ENCODE measurements at regions not wholly inside any gene's neighbourhood (a gene's known extent, or its start where the extent isn't known, plus 50 kb on each side); places are given as distances from the start of the nearest gene placed in this dataset.

- H3K27ac ChIP-seq (ENCODE audit: low read depth, low read length) = no peak overlapping the region
- H3K27me3 ChIP-seq (ENCODE audit: insufficient read depth, low read length) = no peaks in the 10 kb centered on the region
- no peak for DNase-seq (ENCODE audit: insufficient read length, low spot score, missing footprints)
- H3K36me3 ChIP-seq (ENCODE audit: insufficient read depth, low read length) = no peaks in the 10 kb centered on the region
- no peaks in the 10 kb centered on the region for H3K9me3 ChIP-seq (ENCODE audit: low read depth, low read length)
- TF ChIP-seq, protein P1, sequence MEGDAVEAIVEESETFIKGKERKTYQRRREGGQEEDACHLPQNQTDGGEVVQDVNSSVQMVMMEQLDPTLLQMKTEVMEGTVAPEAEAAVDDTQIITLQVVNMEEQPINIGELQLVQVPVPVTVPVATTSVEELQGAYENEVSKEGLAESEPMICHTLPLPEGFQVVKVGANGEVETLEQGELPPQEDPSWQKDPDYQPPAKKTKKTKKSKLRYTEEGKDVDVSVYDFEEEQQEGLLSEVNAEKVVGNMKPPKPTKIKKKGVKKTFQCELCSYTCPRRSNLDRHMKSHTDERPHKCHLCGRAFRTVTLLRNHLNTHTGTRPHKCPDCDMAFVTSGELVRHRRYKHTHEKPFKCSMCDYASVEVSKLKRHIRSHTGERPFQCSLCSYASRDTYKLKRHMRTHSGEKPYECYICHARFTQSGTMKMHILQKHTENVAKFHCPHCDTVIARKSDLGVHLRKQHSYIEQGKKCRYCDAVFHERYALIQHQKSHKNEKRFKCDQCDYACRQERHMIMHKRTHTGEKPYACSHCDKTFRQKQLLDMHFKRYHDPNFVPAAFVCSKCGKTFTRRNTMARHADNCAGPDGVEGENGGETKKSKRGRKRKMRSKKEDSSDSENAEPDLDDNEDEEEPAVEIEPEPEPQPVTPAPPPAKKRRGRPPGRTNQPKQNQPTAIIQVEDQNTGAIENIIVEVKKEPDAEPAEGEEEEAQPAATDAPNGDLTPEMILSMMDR (IDR thresholded peaks at IDR 0.05; ENCODE audit: extremely low read depth, low read depth, low read length) = no peak
- H2AFZ ChIP-seq (ENCODE audit: low read length) = no peak overlapping the region
- no peaks in the 10 kb centered on the region for H3K4me1 ChIP-seq (ENCODE audit: insufficient read depth, low read length)
- no peak overlapping the region for H3K4me2 ChIP-seq (ENCODE audit: insufficient read depth, low read length)
- H4K20me1 ChIP-seq (ENCODE audit: insufficient read depth, low read length) = no peaks in the 10 kb centered on the region
- H3K4me3 ChIP-seq (ENCODE audit: insufficient read depth, low read length) = no peak overlapping the region
- H3K79me2 ChIP-seq (ENCODE audit: insufficient read depth, low read length) = no peaks in the 10 kb centered on the region
Measured at GRCh38 chr9:119852390-119852789, 483.2 kb upstream of the BRINP1 start.

DNA sequence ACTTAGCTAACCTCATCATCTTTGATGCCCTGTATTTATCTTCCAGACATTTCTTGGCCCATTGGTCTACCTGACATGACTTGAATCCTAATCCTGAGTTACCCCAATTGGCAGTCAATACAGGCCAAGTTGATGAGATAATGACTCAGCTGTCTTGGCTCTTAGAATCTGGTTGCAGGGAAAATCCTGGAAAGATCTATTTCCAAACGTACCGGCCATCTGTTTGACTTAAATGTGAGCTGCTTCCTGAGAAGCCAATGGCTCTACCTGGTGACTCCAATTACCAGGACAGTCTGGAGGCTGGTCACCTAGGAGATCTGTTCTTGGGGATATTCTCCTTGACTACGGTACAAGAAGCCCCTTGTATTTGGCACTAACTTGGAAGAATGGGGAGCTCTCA, 475.2 kb upstream of the BRINP1 start:
- DNase-seq (ENCODE audit: insufficient read length, low spot score, missing footprints) = no peak
- H3K36me3 ChIP-seq (ENCODE audit: insufficient read depth, low read length) = no peaks in the 10 kb centered on the region
- TF ChIP-seq, protein P1 (IDR thresholded peaks at IDR 0.05; ENCODE audit: extremely low read depth, low read depth, low read length) = no peak

DNA sequence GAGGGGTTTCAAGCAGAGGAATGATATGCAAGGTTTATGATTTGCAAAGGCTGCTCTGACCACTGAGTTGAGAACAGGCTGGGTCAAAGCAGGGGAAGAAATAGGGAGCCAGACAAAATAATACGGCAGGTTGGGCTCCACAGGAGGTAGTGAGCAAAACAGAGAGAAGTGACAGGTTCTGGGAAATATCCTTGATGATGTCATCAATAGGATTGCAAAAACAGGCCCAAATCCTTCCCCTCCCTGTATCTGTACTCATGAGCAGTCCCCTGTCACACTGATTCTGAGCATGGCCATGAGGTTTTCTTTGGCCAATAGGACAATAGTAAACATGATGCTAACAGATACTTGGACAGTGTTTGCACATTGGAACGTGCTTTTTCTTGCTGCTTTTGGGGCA, 471.8 kb upstream of the BRINP1 start:
- TF ChIP-seq, protein P1 (IDR thresholded peaks at IDR 0.05; ENCODE audit: extremely low read depth, low read depth, low read length) = no peak
- no peaks in the 10 kb centered on the region for H3K4me1 ChIP-seq (ENCODE audit: insufficient read depth, low read length)

More for the DNA sequence above, 475.2 kb upstream of the BRINP1 start:
- Histone ChIP-seq H2AFZ (ENCODE audit: low read length) (no peak overlapping the region), H3K27ac (ENCODE audit: low read depth, low read length) (no peak overlapping the region), H3K9me3 (ENCODE audit: low read depth, low read length) (no peaks in the 10 kb centered on the region), H3K4me3 (ENCODE audit: insufficient read depth, low read length) (no peak overlapping the region), H3K79me2 (ENCODE audit: insufficient read depth, low read length) (no peaks in the 10 kb centered on the region), H3K4me1 (ENCODE audit: insufficient read depth, low read length) (no peaks in the 10 kb centered on the region), H4K20me1 (ENCODE audit: insufficient read depth, low read length) (no peaks in the 10 kb centered on the region), H3K27me3 (ENCODE audit: insufficient read depth, low read length) (no peaks in the 10 kb centered on the region), H3K4me2 (ENCODE audit: insufficient read depth, low read length) (no peak overlapping the region)

DNA sequence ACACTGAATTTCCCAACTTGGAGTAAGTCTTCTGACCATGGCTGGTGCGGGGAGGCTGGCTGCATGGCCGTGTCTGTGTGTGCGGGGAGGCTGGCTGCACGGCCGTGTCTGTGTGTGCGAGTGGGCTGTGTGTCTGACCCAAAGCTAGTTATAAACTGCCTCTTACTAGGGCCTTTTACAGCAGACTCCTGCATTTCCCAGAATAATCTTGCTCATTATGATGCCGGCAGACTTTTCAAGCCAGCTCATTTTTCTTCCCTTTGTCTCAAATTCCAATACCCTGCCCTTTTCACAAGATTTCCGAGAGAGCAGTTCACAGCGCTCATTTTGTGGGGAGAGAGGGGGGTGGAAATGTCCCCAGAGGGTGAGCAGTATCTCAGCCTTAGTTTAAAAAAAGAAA, 470.7 kb upstream of the BRINP1 start:
- Histone ChIP-seq H3K79me2 (ENCODE audit: insufficient read depth, low read length) (no peaks in the 10 kb centered on the region), H3K4me2 (ENCODE audit: insufficient read depth, low read length) (no peak overlapping the region), H3K27me3 (ENCODE audit: insufficient read depth, low read length) (no peaks in the 10 kb centered on the region), H2AFZ (ENCODE audit: low read length) (no peak overlapping the region), H3K36me3 (ENCODE audit: insufficient read depth, low read length) (no peaks in the 10 kb centered on the region), H3K4me1 (ENCODE audit: insufficient read depth, low read length) (no peaks in the 10 kb centered on the region), H3K9me3 (ENCODE audit: low read depth, low read length) (no peaks in the 10 kb centered on the region), H3K27ac (ENCODE audit: low read depth, low read length) (no peak overlapping the region), H4K20me1 (ENCODE audit: insufficient read depth, low read length) (no peaks in the 10 kb centered on the region), H3K4me3 (ENCODE audit: insufficient read depth, low read length) (no peak overlapping the region)
- no peak for DNase-seq (ENCODE audit: insufficient read length, low spot score, missing footprints)
- TF ChIP-seq, protein P1 (IDR thresholded peaks at IDR 0.05; ENCODE audit: extremely low read depth, low read depth, low read length) = no peak

More for the DNA sequence above, 471.8 kb upstream of the BRINP1 start:
- H3K27me3 ChIP-seq (ENCODE audit: insufficient read depth, low read length) = no peaks in the 10 kb centered on the region
- H3K27ac ChIP-seq (ENCODE audit: low read depth, low read length) = no peak overlapping the region
- no peak for DNase-seq (ENCODE audit: insufficient read length, low spot score, missing footprints)
- no peak overlapping the region for H2AFZ ChIP-seq (ENCODE audit: low read length)
- no peaks in the 10 kb centered on the region for H3K9me3 ChIP-seq (ENCODE audit: low read depth, low read length)
- no peaks in the 10 kb centered on the region for H4K20me1 ChIP-seq (ENCODE audit: insufficient read depth, low read length)
- no peak overlapping the region for H3K4me2 ChIP-seq (ENCODE audit: insufficient read depth, low read length)
- H3K4me3 ChIP-seq (ENCODE audit: insufficient read depth, low read length) = no peak overlapping the region
- H3K36me3 ChIP-seq (ENCODE audit: insufficient read depth, low read length) = no peaks in the 10 kb centered on the region
- no peaks in the 10 kb centered on the region for H3K79me2 ChIP-seq (ENCODE audit: insufficient read depth, low read length)

Data from osteoblast (primary cell).